GM12873 (cell line): ENCODE measurements at regions not wholly inside any gene's neighbourhood (a gene's known extent, or its start where the extent isn't known, plus 50 kb on each side); places are given as distances from the start of the nearest gene placed in this dataset.

ENCODE experiments used
- CTCF ChIP-seq: IDR thresholded peaks from 2 replicates; pipeline ENCODE4 v1.5.1; 2012; ENCODE audit warnings: low read depth, mild to moderate bottlenecking, moderate library complexity, low read length, control low read depth; ENCODE audit not compliant: insufficient read depth; ENCODE audit errors: missing control alignments

DNA sequence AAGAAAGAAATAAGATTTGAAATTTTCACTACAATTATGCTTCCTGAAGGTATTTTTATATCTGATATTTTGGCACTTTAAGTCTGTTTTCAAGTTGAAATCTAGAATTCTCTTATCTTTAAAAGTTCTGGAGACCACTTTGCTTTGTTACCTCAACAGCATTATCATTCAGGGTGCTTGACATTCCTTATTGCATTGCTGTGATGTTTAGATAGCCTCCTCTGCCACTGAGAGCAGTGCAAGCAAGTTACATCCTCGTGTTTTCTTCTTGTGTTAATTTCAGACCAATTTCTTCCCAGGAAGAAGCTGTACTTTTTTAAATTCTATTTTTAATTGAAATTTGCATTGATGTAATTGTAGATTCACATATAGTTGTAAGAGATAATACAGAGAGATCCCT lies 333.9 kb upstream of the KIRREL3 start:
- no peak for TF ChIP-seq CTCF

DNA sequence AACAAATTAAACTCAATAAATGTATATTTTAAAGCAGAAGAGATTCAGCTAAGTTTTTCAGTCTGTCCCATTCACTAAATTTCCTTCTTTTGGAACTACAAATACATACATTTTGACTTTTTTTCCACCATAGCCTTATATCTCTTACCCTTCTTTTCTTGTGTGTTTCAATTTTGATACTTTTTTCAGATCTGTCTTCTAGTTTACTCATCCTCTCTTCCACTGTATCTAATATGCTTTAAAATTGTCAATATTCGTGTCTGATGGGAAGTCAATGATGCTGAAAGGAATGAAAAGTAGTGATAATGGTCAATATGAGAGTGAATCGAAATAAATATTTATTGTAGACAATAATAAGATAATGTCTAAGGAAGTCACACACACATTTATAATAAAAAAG lies 332.3 kb upstream of the KIRREL3 start:
- no peak for TF ChIP-seq CTCF

DNA sequence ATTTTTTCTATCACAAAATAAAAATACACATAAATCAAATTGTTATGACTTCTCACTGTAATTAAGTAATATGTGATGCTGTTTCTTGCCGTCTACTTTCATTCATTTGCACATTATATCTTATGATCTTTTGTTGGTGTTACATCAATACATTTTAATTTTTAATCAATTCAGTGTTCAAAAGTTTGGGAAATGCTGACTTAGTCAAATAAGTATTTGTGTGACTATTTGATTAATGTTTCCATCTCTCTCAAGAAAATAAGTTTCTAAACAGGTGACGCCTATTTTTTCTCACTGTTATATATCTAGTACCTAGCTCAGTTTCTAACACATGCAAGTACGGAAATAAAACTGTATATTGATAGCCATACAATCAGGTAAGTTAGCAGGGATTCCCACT lies 329.5 kb upstream of the KIRREL3 start:
- no peak for TF ChIP-seq CTCF

GRCh38 chr11:127308291-127308690 lies 307.7 kb upstream of the KIRREL3 start:
- no peak for TF ChIP-seq CTCF

GRCh38 chr11:127307700-127308099 lies 307.1 kb upstream of the KIRREL3 start:
- TF ChIP-seq CTCF: no peak

GRCh38 chr11:127304634-127305033 lies 304.1 kb upstream of the KIRREL3 start:
- TF ChIP-seq CTCF: no peak

DNA sequence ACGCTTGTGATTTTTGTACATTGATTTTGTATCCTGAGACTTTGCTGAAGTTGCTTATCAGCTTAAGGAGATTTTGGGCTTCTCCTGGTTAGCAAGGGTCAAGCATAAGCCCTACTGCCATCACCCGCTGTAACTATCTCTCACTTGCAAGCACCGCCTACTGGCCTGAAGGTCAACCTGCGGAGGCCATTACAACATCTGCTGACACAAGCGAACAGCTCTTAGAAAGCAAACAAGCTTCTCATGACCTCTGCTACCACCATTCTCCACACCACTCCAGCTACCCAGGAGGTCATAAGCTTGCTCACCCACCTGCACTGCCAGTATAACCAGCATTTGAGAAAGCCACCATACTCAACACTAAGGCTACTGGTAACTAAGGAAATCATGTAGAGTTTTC lies 288.4 kb upstream of the KIRREL3 start:
- TF ChIP-seq CTCF: no peak

DNA sequence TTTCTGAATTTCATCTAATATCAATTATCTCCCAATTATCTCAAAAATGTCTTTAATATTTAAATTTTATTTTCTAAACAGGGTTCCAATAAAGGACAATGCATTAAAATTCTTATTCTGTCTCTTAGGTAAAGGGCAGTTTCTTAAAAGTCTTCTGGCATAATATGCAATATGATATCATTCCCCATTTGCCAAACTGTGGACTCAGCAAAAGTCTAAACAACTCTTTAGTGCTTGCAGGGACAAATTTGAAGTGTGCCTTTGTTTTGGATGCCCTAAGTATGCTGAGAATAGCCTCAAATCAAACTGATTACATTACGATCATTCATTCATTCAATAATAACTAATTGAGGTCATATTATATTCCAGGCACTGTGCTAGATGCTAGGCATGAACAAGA lies 281.0 kb upstream of the KIRREL3 start:
- no peak for TF ChIP-seq CTCF
